Hepatic stellate cell (primary cell): ENCODE measurements at regions not wholly inside any gene's neighbourhood (a gene's known extent, or its start where the extent isn't known, plus 50 kb on each side); places are given as distances from the start of the nearest gene placed in this dataset.

Source experiments
- DNase-seq: peaks from one replicate; pipeline ENCODE4 v3.0.0; 2011; ENCODE audit warnings: low spot score

DNA sequence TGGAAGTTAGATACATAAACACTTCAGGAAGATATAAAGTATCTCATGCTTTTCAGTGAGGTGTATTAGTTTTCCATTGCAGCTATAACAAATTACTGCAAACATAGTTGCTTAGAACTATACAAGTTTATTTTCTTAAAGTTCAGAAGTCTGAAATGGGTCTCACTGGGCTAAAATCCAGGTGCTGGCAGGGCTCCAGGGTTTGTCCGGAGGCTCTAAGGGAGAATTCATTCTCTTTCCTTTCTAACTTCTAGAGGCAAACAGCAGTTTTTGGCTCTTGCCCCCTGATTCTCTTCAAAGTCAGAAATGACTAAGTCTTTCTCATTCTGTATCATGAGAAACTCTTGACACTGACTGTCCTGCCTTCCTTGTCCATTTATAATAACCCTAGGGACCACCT is 138.8 kb downstream of the AASDHPPT start:
- no peak for DNase-seq

DNA sequence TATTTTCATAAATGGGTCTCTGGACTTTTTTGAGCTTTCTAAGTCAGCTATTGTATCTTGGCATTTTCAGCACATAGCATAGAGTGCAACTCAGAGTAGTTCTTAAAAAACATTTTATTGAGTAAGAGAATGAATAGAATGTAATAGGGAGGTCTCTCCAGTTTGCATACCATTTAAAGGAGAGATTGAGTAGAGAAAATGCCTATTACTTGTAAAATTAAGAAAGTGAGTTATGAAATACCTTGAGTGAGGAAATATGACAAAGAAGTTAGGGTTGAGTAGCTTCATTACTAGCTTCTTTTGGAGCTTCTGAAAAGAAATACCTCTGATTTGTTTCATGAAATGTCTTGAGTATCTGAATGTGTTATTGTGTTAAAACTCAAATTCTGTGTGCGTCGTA is 140.0 kb downstream of the AASDHPPT start:
- DNase-seq, result no peak

DNA sequence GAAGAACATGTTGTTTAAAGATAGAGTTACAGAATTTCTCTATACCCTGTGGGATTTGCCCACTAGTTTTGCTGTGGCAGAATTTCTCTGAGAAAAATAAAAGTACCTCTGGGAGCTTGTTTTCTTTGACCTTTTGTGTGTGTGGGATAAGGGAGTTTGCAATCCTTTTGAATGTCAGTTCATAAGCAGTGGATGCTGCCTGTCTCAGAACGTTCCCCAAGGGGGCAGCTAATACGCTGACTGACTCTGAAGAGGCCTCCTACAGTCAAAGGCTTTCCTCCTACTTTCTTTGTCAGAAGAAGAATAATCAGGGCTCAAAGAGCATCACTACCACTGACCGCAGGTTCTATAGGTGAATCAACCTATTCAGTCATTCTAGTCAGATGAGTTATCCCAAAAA is 140.6 kb downstream of the AASDHPPT start:
- DNase-seq, result no peak

DNA sequence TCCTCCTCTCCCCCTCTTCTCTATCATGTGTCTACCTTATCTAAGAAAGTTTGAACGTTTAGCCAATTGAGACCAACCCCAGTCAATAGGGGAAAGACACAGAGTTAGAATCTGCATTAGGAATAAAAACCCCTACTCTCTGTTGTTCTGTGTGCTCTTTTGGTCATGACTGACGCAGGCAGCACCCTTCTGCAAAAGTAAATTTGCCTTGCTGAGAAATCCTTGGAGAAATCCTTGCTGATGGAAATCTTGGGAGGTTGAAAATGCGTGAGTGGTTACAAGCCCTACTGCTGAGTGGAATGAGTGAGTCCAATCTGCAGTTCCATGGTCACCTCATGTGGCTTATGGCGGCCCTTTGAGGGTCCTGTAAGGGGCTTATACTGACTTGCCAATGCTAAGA is 145.2 kb downstream of the AASDHPPT start:
- no peak for DNase-seq

DNA sequence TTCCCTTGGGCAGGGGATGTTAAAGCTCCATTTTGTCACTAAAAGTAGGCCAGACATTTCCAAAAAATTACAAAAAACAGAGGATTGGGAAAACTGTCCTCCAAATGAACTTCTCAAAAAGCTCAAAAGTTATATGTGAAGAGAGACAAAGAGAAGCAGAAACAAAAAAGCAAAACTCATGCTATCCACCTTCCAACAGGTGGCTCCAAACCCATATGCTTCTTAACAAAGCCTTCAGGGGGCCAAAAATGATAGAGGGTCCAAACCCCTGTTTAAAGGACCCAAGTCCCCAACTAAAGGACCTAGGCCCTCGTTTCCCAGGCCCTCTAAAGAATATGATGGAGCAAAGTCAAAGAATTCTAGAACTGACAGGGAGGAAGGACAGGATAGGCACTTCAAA is 146.7 kb downstream of the AASDHPPT start:
- no peak for DNase-seq

DNA sequence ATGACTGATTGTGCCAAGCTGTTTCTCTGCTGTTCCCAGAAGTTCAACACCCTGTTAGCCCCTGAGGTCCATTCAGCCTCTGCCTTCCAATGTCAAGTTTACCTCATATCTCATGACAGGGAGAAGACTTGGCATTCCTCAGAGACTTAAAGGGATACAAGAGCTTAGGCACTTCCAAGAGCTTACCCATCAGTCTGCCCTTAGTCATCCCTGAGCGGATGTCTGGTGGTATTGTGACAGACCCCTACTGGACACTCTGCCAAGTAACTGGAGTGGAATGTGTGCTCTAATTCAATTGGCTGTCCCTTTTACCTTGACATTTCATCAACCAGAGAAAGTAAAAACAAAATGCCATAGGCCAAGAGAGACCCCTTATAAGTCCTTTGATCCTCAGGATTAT is 151.5 kb downstream of the AASDHPPT start:
- DNase-seq, result no peak

DNA sequence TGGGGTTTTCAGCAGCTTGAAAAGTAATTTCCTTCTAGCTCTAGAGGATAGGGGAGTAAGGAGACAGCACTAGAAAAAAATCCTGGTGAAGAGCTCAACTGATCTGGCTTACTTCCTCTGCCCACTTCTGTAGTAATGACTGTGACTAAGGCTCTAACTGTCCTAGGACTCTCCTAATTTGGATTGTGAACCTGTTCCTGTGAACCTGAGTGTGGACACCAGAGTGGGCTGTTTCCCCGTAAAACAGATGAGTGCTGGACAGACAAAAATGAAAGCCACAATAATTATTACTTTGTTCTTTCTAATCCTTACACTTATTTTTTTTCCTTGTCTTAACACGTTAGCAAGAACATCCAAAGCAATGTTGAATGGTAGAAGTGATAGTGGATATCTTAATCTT is 154.1 kb downstream of the AASDHPPT start:
- no peak for DNase-seq

DNA sequence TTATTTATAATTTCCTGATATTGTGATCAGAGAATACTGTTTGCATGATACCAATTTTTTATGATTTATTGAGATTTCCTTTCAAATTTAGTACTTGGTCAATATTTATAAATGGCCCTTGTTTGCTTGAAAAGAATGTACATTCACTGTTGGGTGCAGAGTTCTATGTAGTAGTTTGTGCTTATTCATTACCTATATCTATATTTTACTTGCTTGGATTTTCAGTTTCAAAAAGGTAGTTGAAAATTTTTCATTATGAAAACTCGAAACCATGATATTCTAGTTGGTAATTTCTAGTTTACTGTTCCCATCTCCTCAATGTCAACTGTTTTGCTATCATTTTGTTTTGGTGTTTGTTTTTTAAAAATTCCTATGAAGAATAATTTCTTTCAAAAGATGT is 155.7 kb downstream of the AASDHPPT start:
- DNase-seq, result no peak

DNA sequence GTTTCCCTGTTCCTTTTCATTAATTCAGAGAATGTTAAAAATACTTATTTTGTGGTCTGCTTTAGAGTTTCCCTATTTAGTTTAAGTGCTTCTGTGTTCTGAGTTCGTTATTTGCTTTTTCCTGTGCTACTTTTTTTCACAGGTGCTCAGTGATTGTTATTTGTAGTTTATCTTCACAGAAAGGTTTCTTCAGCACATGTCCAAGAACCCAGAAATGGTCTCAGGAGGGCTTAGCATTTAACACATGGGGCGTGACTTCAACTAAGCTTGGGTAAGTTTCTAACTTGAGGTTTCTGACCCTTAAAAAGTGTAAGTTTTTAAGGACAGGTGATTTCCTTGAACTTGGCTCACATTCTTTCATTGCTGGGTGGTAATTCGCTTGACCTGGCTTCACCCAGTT is 157.3 kb downstream of the AASDHPPT start:
- no peak for DNase-seq

DNA sequence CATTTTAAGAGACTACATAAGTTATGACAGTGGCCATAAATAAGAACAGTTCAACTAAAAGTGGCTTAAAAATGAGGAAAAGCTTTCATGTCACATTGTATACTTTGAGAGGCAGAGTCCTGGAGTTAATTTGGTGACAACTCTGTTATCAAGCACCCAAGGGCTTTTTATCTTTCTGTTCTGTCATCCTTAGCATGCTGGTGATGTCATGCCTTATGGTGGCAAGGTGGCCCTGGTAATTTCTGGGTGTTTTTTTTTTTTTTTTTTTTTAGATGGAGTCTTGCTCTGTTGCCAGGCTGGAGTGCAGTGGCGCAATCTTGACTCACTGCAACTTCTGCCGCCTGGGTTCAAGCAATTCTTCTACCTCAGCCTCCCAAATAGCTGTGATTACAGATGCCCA is 158.8 kb downstream of the AASDHPPT start:
- no peak for DNase-seq

DNA sequence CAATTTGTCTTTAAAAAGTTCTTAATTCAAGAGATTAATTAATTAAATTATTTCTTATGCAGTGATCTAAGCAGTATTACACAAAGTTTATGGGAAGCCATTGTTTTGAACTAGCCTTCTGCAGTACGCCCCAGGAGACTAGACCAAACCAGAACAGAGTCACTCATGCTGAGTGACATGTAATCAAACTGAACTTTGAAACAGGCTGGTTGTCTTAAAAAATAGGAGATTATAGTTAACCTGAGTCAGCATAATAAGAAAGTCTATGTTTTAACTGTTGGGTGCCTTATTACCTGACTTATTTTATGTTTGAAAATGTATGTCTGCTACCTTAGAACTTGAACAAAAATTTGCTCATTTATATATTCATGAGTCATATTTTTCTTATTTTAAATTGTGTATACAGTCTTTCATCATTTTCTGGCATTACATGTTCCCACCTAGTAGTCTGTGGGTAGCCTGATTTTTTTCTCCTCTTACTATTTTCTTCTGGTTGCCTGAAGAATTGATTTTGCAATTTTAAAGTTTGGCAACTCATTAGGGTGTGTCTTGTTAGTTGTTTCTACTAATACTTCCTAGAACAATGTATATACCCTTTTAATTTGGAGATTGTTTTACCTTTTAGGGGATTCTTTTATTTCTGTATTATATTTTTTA is 161.4 kb downstream of the AASDHPPT start:
- no peak for DNase-seq

DNA sequence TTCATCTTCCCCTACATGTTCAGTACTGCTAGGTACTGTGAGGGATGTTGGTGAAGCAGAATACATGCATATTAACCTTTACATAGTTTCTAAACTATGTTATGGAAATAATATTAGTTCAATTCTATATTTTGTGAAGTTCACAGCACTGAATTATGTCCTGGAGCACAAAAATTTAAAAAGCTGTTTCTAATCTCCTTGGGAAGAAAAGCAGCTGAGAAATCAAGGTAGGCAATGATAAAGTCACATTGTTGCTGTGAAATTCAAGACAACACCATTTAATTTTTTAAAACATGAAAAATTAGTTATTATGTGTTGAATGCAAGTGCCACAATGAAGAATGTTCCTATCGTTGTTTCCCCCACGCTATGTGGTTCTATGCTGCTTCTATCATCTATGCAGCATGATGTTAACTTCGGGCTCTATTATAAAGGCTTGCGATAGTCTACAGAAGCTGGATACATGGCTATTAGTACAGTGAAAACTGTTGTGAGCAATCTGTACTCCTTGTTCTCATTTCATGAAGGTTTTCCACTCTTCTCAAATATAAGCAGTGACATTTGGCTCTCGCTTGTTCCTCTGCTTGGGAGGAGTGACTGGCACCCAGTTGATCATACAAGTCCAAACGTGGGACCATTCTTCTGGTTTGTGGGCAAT is 164.3 kb downstream of the AASDHPPT start:
- DNase-seq, result no peak

DNA sequence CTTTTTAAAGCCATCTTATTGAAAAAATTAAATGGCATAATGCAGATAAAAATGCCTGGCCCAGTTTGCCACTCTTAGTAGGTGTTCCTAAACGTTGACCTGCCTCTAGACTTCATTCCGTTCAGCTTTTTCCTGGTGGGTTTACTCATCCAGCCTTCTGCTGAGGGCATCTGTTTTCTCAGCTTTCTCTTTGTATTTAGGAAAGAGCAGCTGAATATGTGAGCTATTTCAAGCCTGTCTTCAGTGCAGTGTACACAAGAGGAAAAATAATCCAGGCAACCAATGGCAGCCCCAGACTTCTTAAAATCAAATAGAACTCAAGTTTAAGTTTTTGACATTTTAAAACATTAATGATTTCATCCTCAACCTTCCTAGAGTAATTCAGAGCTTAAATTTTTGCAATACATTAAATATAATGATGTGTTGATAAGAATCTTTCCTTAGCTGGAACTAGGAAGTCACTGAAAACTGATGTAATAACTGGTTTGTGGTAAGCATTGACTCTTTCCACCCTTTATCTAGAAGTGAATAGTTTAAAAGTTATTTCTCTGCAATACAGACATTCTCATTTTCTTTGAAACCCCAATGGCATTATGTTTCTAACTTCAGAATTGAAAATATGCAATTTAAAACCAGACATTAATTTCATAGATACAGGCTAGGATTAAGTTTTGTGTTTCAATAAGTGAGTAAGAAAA is 165.4 kb downstream of the AASDHPPT start:
- no peak for DNase-seq

DNA sequence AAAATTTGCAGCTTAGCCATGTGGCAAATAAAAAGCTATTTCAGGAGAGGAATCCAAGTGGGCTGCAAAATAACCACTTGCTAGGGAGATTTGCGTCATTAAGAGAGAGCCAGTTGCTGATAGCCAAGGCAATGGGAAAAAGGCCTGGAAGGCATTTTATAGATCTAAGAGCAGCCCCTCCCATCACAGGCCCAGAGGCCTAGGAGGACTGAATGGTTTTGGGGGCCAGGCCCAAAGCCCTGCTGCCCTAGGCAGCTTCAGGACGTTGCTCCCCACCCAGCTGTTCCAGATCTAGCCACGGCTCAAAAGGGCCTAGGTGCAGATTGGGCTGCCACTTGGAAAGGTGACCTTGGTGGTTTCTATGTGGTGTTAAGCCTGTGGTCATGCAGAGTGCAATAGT is 169.0 kb downstream of the AASDHPPT start:
- DNase-seq, result no peak

DNA sequence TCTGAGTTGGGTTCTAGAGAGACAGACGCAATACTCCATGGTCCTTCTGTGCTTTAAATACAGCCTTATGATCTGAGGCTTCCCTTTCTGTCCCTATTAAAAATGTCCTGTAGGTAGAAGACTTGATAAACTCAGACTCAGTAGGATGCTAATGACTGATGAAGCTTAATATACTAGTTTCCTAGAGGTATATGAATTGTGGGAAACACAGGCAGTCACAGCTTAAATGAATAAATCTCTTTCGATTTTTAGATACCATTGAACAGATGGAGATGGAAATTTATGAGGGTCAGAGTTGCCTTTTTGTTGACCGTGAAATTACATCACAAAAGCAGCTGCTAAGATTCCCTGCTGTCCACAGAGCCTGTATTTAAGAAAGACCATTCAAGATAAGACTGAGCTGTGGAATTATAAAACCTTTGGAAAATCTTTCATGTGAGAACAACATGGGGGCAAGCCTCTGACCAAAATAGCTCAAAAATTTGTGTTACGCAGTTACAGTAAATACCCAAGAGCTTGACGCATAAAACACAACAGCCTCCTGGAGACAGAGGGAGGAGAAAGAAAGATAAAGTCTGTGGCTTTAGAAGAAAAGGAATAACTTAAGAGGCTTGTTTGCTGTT is 172.3 kb downstream of the AASDHPPT start:
- no peak for DNase-seq

DNA sequence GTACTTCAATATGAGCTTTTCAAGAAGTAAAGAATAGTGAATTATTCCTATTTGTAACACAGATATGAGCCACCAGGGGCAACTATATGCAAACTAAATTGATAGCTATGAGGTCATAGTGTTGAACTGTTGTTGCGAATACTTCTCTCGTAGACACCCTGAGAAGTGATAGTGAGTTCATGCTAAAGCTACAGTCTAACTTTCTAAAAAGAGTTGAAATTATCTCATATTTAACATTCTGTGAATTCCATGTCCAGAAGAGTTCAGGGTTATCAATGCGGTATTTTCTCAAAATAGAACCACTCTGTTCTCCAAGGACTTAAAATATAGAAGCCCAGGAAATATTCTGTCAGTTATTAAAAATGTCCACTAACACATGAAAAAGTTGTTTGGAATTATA is 185.4 kb downstream of the AASDHPPT start:
- no peak for DNase-seq

DNA sequence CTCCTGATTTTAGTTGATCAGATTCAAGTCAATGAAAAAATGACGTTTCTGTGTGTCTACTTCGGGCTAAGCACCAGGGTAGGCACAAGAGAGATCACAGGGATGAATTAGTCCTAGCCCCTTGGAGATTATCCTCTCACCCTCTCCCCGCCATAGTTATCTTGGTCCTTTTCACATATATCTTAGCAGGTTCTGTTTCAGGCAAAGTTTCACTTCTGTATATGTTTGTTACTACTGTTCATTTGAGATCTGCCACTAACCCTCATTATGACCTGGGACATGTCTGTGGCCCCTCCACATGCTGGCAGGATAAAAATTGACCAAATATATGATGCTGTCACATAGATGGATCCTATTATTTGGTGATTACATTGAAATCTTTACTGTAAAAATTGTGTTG is 186.1 kb downstream of the AASDHPPT start:
- DNase-seq, result no peak

DNA sequence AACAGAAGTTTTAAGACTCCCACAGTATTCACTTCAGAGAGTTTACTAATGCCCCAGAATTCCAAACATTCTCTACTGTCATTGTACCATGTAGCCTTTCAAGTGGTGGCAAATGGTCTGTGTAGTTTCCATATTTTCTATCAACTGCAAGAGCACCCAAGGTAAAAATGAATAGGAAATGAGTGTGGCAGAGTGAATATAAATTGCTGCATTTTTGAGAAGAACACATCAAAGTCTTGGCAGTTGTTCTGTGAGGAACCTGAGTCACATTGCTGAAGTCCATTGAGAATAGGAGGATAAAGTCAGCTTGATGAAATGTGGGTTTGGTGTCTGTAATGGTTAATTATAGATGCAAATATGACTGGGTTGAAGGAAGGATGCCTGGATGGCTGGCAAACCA is 193.6 kb downstream of the AASDHPPT start:
- DNase-seq, result no peak

DNA sequence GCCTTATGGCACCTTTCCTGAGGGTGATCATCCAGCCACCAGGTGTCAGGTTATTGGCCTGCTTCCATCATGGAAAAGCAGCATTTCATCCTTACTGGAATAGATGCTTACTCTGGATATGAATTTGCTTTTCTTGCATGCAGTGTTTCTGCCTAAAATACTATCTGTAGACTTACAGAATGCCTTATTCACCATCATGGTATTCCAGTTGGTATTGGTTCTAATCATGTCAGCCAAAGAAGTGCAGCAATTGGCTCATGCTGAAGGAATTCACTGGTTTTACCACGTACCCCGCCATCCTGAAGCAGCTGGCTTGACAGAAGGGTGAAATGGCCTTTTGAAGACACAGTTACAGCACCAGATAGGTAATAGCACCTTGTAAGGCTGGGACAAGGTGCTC is 194.2 kb downstream of the AASDHPPT start:
- DNase-seq, result no peak

DNA sequence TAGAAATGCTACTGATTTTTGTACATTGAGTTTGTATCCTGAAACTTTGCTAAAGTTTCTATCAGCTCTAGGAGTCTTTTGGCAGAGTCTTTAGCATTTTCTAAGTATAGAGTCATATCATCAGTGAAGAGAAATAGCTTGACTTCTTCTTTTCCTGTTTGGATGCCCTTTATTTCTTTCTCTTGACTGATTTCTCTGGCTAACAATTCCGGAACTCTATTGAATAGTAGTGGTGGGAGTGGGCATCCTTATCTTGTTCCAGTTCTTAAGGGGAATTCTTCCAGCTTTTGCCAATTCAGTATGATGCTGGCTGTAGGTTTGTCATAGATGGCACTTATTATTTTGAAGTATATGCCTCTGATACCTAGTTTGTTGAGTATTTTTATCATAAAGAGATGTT is 197.7 kb downstream of the AASDHPPT start:
- DNase-seq, result no peak

DNA sequence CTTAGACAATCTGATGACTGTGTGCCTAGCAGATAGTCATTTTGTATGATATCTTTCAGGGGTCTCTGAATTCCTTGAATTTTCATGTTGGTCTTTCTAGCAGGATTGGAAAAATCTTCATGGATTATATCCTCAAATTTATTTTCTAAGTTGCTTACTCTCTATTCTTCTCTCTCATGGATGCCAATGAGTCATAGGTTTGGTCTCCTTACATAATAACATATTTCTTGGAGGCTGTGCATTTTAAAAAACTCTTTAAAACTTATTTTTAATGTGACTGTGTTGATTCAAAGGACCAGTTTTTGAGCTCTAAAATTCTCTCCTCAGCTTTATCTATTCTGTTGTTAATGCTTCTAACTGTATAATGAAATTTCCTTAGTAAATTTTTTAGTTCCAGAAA is 198.7 kb downstream of the AASDHPPT start:
- no peak for DNase-seq

DNA sequence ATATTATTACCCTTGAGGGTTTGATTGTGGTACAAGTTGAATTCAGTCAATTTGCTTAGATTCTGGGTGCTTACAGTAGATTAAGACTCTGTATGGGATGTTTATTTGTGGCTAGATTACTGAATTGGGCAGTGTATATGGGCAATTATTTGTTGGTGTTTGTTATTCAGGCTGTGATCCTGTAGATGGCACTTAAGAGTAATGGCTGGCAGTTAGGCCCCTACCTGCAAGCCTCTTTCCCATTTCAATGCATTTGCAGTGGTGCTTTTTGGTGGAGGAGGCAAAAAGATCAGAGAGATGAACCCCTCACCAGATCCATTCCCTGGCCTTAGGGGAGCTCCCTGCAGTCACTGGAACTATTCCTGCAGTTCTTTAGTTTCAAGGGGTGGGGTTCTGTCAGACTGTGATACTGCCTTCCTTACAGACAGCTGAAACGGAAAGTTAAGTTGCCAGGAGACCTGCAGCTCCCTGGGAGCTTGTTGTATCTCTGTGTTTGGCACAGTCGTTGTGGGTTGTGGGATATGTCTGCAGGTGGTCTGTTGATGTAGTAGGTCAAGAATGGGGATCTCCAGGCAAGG is 199.5 kb downstream of the AASDHPPT start:
- no peak for DNase-seq

DNA sequence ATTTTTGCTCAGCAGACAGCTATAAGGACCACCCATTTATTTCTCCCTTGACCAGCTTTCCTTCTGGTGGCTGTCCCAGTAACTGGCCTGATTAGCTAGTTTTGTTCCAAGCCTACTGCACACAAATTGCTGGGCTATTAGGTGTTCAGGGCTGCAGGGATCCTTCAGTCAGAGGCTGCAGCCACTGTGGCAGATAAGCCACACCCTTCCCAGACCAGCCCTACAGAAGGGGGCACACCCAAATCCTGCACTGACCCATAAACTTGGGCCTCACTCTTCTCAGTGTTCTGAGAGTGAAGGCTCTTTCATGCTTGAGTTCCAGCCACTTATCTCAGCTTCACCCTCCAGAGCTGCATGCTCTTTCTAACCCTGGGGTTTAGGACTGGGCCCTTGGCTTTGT is 200.0 kb downstream of the AASDHPPT start:
- no peak for DNase-seq
